ENCODE measurements at regions not wholly inside any gene's neighbourhood (a gene's known extent, or its start where the extent isn't known, plus 50 kb on each side); places are given as distances from the start of the nearest gene placed in this dataset.

DNA sequence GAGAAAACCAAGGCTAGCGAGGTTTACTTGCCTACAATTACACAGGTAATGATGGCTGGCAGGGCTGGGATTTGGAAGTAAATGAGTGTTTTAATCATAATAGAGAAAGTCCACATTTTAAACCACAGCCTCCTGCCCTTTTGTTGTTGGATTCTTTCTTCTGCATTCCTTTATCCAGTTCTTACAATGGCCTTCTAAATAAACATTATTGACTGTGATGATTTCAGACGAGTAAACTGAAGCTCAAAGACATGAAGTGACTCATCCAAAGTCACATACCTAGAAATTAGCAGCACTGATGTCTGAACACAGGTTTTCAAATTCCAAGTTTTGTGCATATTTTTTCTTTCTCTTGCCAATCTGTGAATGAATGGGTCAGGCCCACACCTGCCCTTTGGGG, 51.2 kb upstream of the C1QTNF7 start:
- H3K9me3 ChIP-seq (ENCODE audit: low read length): no peaks in the 10 kb centered on the region
- no peaks in the 10 kb centered on the region for H3K27me3 ChIP-seq (ENCODE audit: insufficient read depth, low read length, poor library complexity, severe bottlenecking)
- H3K27ac ChIP-seq (ENCODE audit: low read depth, low read length): no peak overlapping the region
- H3K4me3 ChIP-seq (ENCODE audit: low read length): no peak overlapping the region
- peaks cover 2 to 7% (median 5%) of the 10 kb centered on the region in 3 donors for H3K4me1 Mint-ChIP-seq
- CTCF ChIA-PET: no interaction called here
- no peak for DNase-seq
- H3K36me3 ChIP-seq (ENCODE audit: insufficient read depth, low read length): no peaks in the 10 kb centered on the region
- H3K36me3 Mint-ChIP-seq: no peaks in the 10 kb centered on the region
- H3K9me3 Mint-ChIP-seq: no peaks in the 10 kb centered on the region
- peaks cover 0 to 8% of the 10 kb centered on the region in 2 donors for H3K27me3 Mint-ChIP-seq
- peaks cover 8% of the 10 kb centered on the region for H3K4me1 ChIP-seq (ENCODE audit: insufficient read depth, low read length)
- POLR2A ChIA-PET: no interaction called here
- H3K4me3 Mint-ChIP-seq: no peak overlapping the region
- peak overlapping the region in 1 of 8 donors; percentile 25 for H3K27ac Mint-ChIP-seq

Data from CD8-positive, alpha-beta memory T cell (primary cell).